GM18520 (cell line): ENCODE measurements at regions not wholly inside any gene's neighbourhood (a gene's known extent, or its start where the extent isn't known, plus 50 kb on each side); places are given as distances from the start of the nearest gene placed in this dataset.

Source experiments
- ATAC-seq: cut with Tn5 transposase; IDR thresholded peaks from one replicate; pipeline ENCODE4 v1.9.1; 2021; ENCODE audit not compliant: unreplicated experiment

GRCh38 chr22:49322861-49323622, 504.6 kb downstream of the BRD1 start:
- ATAC-seq: no peak

- ATAC-seq: no peak
Observed at GRCh38 chr22:49322231-49322630, 505.4 kb downstream of the BRD1 start.

- ATAC-seq: no peak
Observed at GRCh38 chr22:49321477-49322055, 506.1 kb downstream of the BRD1 start.

GRCh38 chr22:49320714-49321476, 506.8 kb downstream of the BRD1 start:
- no peak for ATAC-seq

GRCh38 chr22:49317369-49317768, 510.3 kb downstream of the BRD1 start:
- no peak for ATAC-seq

- no peak for ATAC-seq
Observed at GRCh38 chr22:49312601-49313000, 515.1 kb downstream of the BRD1 start.

GRCh38 chr22:49310354-49310753, 517.3 kb downstream of the BRD1 start:
- ATAC-seq: no peak

GRCh38 chr22:49308300-49308699, 519.4 kb downstream of the BRD1 start:
- ATAC-seq: no peak

- ATAC-seq: no peak
Observed at GRCh38 chr22:49307870-49308269, 519.8 kb downstream of the BRD1 start.

GRCh38 chr22:49307481-49307830, 520.2 kb downstream of the BRD1 start:
- no peak for ATAC-seq

- no peak for ATAC-seq
Observed at GRCh38 chr22:49306632-49307480, 520.8 kb downstream of the BRD1 start.

GRCh38 chr22:49305966-49306631, 521.6 kb downstream of the BRD1 start:
- ATAC-seq: no peak

GRCh38 chr22:49305214-49305965, 522.3 kb downstream of the BRD1 start:
- no peak for ATAC-seq

- no peak for ATAC-seq
Observed at GRCh38 chr22:49303781-49304461, 523.8 kb downstream of the BRD1 start.

GRCh38 chr22:49303061-49303735, 524.5 kb downstream of the BRD1 start:
- no peak for ATAC-seq

GRCh38 chr22:49302530-49302929, 525.1 kb downstream of the BRD1 start:
- ATAC-seq: no peak

GRCh38 chr22:49302150-49302460, 525.6 kb downstream of the BRD1 start:
- no peak for ATAC-seq

- ATAC-seq: no peak
Observed at GRCh38 chr22:49301398-49302149, 526.1 kb downstream of the BRD1 start.
